Parathyroid adenoma (tissue), 2 donors: ENCODE measurements at regions not wholly inside any gene's neighbourhood (a gene's known extent, or its start where the extent isn't known, plus 50 kb on each side); places are given as distances from the start of the nearest gene placed in this dataset.

ENCODE experiments used
- H2AFZ ChIP-seq: fragments of 300-600 bp; sonication (generic); one replicate; pipeline ENCODE4 v1.7.0; 2017; ENCODE audit warnings: antibody characterized with exemption, mild to moderate bottlenecking
- H3K27ac ChIP-seq: fragments of 300-600 bp; sonication (generic); one replicate; pipeline ENCODE4 v1.7.0; 2017
- H3K27me3 ChIP-seq: fragments of 300-600 bp; sonication (generic); one replicate; pipeline ENCODE4 v1.7.0; 2017; ENCODE audit warnings: low read length; ENCODE audit not compliant: control insufficient read depth, insufficient read depth
- H3K36me3 ChIP-seq: fragments of 300-600 bp; sonication (generic); one replicate; pipeline ENCODE4 v1.7.0; 2017; ENCODE audit warnings: low read length; ENCODE audit not compliant: control insufficient read depth, insufficient read depth
- H3K4me1 ChIP-seq: fragments of 300-600 bp; sonication (generic); one replicate; pipeline ENCODE4 v1.7.0; 2017; ENCODE audit warnings: control low read depth
- H3K4me2 ChIP-seq: fragments of 300-600 bp; sonication (generic); one replicate; pipeline ENCODE4 v1.7.0; 2017; ENCODE audit warnings: low read length
- H3K4me3 ChIP-seq: fragments of 300-600 bp; sonication (generic); one replicate; pipeline ENCODE4 v1.7.0; 2017; ENCODE audit warnings: low read depth, low read length
- H3K79me2 ChIP-seq: fragments of 300-600 bp; sonication (generic); one replicate; pipeline ENCODE4 v1.7.0; 2017; ENCODE audit warnings: control low read depth
- H3K9ac ChIP-seq: fragments of 300-600 bp; sonication (generic); one replicate; pipeline ENCODE4 v1.7.0; 2017; ENCODE audit warnings: mild to moderate bottlenecking
- H3K9me3 ChIP-seq: fragments of 300-600 bp; sonication (generic); one replicate; pipeline ENCODE4 v1.7.0; 2017; ENCODE audit warnings: low read length; ENCODE audit not compliant: control insufficient read depth
- TF ChIP-seq, protein P1 (sequence below): fragments of 300-600 bp; sonication (generic); IDR thresholded peaks from one replicate; pipeline ENCODE4 v1.7.0; 2017; ENCODE audit warnings: antibody characterized with exemption, mild to moderate bottlenecking
- donor health status: primary hyperparathyroidism.

DNA sequence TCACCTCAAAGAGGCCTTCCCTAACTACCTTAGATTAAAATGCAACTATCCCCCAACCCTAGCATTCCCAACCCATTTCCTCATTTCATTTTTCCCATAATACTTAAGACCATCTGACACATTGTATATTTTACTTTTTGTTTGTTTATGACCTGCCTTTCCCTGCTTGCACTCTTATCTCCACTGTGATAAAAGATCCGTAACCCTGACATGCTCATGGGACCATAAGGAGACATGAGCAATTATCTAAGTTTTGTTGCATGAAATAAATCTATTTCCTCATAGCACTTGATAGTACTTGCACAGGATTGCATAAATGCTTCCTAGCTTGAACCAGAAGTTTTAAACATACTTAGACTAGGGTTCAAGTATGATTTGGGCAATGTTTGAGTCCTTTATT is 323.7 kb downstream of the NPR3 start:
- Histone ChIP-seq H3K27me3 (no peaks in the 10 kb centered on the region), H3K4me3 (no peak overlapping the region), H3K4me1 (no peaks in the 10 kb centered on the region), H2AFZ (no peak overlapping the region), H3K9ac (no peak overlapping the region), H3K4me2 (no peak overlapping the region), H3K27ac (no peak overlapping the region), H3K9me3 (no peaks in the 10 kb centered on the region), H3K79me2 (no peaks in the 10 kb centered on the region), H3K36me3 (no peaks in the 10 kb centered on the region)
- TF ChIP-seq, protein P1, sequence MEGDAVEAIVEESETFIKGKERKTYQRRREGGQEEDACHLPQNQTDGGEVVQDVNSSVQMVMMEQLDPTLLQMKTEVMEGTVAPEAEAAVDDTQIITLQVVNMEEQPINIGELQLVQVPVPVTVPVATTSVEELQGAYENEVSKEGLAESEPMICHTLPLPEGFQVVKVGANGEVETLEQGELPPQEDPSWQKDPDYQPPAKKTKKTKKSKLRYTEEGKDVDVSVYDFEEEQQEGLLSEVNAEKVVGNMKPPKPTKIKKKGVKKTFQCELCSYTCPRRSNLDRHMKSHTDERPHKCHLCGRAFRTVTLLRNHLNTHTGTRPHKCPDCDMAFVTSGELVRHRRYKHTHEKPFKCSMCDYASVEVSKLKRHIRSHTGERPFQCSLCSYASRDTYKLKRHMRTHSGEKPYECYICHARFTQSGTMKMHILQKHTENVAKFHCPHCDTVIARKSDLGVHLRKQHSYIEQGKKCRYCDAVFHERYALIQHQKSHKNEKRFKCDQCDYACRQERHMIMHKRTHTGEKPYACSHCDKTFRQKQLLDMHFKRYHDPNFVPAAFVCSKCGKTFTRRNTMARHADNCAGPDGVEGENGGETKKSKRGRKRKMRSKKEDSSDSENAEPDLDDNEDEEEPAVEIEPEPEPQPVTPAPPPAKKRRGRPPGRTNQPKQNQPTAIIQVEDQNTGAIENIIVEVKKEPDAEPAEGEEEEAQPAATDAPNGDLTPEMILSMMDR = no peak

DNA sequence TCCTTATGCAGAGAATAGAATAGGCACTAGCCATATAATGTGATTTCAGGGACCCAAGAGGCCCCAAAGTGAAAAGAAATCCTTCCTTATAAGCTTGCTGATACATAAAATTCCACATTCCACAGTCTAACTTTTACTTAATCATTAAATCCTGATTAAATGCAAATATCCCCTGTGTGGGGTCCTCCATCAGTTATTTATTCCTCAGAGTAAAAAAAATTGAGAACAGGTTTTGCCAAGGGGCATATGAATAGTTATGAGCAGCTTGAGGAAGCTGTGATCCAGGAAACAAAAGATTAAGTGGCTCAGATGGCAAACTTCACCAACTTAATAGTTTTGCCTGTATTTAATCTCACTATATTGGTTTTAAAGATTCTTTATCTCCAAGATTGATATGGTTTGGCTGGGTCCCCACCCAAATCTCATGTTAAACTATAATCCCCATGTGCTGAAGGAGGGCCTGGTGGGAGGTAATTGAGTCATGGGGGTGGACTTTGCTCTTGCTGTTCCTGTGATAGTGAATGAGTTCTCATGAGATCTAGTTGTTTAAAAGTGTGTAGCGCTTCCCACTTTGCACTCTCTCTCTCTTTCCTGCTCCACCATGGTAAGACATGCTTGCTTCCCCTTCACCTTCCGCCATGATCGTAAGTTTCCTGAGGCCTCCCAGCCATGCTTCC is 324.9 kb downstream of the NPR3 start:
- no peaks in the 10 kb centered on the region for H3K36me3 ChIP-seq
- no peaks in the 10 kb centered on the region for H3K4me1 ChIP-seq
- no peak overlapping the region for H3K9ac ChIP-seq
- TF ChIP-seq, protein P1 = no peak
- H2AFZ ChIP-seq = no peak overlapping the region
- H3K79me2 ChIP-seq = no peaks in the 10 kb centered on the region
- H3K9me3 ChIP-seq = no peaks in the 10 kb centered on the region
- no peaks in the 10 kb centered on the region for H3K27me3 ChIP-seq
- no peak overlapping the region for H3K4me3 ChIP-seq
- no peak overlapping the region for H3K27ac ChIP-seq
- H3K4me2 ChIP-seq = no peak overlapping the region

DNA sequence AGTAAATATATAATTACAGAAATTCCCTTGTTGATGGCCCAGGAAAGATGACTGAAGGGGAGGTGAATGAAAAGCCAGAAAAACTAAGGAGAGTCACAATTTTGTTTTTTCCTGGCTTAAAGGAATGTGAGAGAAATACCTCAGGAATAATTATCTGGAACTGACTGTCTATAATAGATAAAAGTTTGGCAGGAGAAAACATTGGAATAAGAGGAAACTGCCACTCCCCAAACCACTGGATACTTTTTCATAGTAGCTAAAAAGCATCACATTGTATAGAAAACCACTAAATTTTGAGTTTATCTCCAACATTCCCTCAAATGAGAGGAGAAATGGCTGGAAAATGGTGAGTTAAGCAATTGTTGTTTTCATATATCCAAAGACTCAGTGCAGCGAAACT is 326.0 kb downstream of the NPR3 start:
- H3K9ac ChIP-seq = no peak overlapping the region
- H3K79me2 ChIP-seq = no peaks in the 10 kb centered on the region
- no peaks in the 10 kb centered on the region for H3K36me3 ChIP-seq
- H3K4me3 ChIP-seq = no peak overlapping the region
- no peaks in the 10 kb centered on the region for H3K27me3 ChIP-seq
- TF ChIP-seq, protein P1 = no peak
- no peaks in the 10 kb centered on the region for H3K9me3 ChIP-seq
- no peak overlapping the region for H2AFZ ChIP-seq
- H3K27ac ChIP-seq = no peak overlapping the region
- no peaks in the 10 kb centered on the region for H3K4me1 ChIP-seq
- no peak overlapping the region for H3K4me2 ChIP-seq

DNA sequence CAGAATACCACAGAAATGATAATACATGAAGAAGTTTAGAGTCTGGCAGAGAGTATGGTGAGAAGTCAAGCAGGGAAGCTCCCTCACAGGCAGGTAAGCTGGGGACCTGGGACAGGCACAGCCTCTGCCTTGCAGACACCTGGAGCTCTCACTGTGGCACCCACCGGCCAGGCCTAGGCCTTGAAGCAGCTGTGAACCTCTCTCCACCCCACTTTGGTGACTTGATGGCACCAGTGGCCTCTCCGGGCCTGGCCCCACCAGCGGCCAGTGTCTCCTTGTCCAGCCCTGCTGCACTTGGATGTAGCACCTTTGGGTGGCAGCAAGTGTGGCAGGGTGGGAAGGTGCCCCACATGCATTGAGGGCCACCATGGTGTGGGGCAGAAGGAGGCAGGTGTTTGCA is 330.5 kb downstream of the NPR3 start:
- Histone ChIP-seq H3K4me2 (no peak overlapping the region), H3K79me2 (no peaks in the 10 kb centered on the region), H3K27me3 (no peaks in the 10 kb centered on the region), H3K36me3 (no peaks in the 10 kb centered on the region), H3K9ac (no peak overlapping the region), H3K4me3 (no peak overlapping the region), H3K4me1 (no peaks in the 10 kb centered on the region), H3K9me3 (no peaks in the 10 kb centered on the region), H3K27ac (no peak overlapping the region), H2AFZ (no peak overlapping the region)
- TF ChIP-seq, protein P1 = no peak

DNA sequence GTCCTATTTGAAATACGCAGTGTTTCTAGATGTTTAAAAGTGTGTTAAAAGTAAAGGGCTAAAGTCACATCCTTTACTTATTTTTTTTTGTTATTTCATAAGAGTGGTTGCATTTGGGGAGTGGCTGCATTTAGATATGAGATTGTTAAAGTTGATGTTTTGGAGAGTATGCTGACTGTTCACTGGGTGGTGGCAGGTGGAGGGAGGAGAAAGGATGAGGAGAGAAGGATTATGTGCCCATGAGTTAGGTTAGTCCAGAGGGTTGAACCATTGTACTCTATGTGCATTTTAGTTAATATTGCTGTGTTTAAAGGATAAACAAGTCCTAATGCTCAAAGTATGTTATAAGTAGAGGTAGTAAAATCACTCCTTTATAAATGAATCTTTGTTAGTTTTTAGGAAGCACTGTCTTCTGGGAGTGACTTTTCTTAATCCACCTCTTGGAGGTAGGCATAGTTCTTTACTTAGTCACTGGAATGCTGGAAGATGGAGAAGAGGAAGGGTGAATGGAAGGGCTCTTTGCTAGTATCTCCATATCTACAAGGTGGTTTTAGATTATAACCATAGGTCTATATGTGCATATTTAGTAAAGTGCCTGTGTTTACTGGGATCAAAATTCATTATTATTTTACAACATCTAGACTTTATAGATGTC is 332.3 kb downstream of the NPR3 start:
- Histone ChIP-seq H3K27me3 (no peaks in the 10 kb centered on the region), H3K4me2 (no peak overlapping the region), H3K4me3 (no peak overlapping the region), H2AFZ (no peak overlapping the region), H3K36me3 (no peaks in the 10 kb centered on the region), H3K9me3 (no peaks in the 10 kb centered on the region), H3K27ac (no peak overlapping the region), H3K9ac (no peak overlapping the region), H3K79me2 (no peaks in the 10 kb centered on the region), H3K4me1 (no peaks in the 10 kb centered on the region)
- TF ChIP-seq, protein P1 = no peak
